Neuronal stem cell (in vitro differentiated cells): ENCODE measurements at regions not wholly inside any gene's neighbourhood (a gene's known extent, or its start where the extent isn't known, plus 50 kb on each side); places are given as distances from the start of the nearest gene placed in this dataset. TPM values are rescaled to one million over a fixed set of nuclear protein-coding genes. Genes with fewer than 3 reads are reported as not detected.
A peak's percentile ranks its signal among the peaks of the same experiment; 100 is the strongest.

Experiments
- DNase-seq: peaks from one replicate; pipeline ENCODE4 v3.0.0-alpha.2; 2013; ENCODE audit warnings: low spot score
- H2AFZ ChIP-seq: one replicate; pipeline ENCODE4 v1.6.1; 2013; ENCODE audit warnings: mild to moderate bottlenecking, low read length, inconsistent platforms
- H2AK5ac ChIP-seq: 2 replicates; pipeline ENCODE4 v1.6.1; 2013; ENCODE audit warnings: low read depth, mild to moderate bottlenecking, inconsistent platforms, low read length, moderate library complexity, mixed read lengths
- H2BK120ac ChIP-seq: 2 replicates; pipeline ENCODE4 v1.6.1; 2013; ENCODE audit warnings: low read depth, mild to moderate bottlenecking, inconsistent platforms, low read length, moderate library complexity, mixed read lengths
- H2BK12ac ChIP-seq: one replicate; pipeline ENCODE4 v1.6.1; 2013; ENCODE audit warnings: low read length, inconsistent platforms
- H2BK15ac ChIP-seq: 2 replicates; pipeline ENCODE4 v1.6.1; 2013; ENCODE audit warnings: mild to moderate bottlenecking, low read length, inconsistent platforms, mixed read lengths
- H2BK5ac ChIP-seq: one replicate; pipeline ENCODE4 v1.6.1; 2013; ENCODE audit warnings: inconsistent platforms, mild to moderate bottlenecking, low read length, moderate library complexity
- H3K14ac ChIP-seq: one replicate; pipeline ENCODE4 v1.6.1; 2013; ENCODE audit warnings: low read length, inconsistent platforms
- H3K18ac ChIP-seq: 2 replicates; pipeline ENCODE4 v1.6.1; 2013; ENCODE audit warnings: low read length, inconsistent platforms
- H3K23ac ChIP-seq: 2 replicates; pipeline ENCODE4 v1.6.1; 2013; ENCODE audit warnings: low read depth, mild to moderate bottlenecking, mixed read lengths, low read length, inconsistent platforms; ENCODE audit not compliant: poor library complexity
- H3K27ac ChIP-seq: replicated peaks from 3 replicates; pipeline ENCODE4 v1.5.1; 2013; ENCODE audit warnings: low read length, inconsistent platforms
- H3K27me3 ChIP-seq, 3 experiments: 2 replicates each; pipeline ENCODE4 v1.6.1; 2013; ENCODE audit warnings: low read length in 3 of 3, mild to moderate bottlenecking in 2 of 3, inconsistent platforms in 1 of 3, low read depth in 1 of 3, mixed read lengths in 1 of 3, moderate library complexity in 1 of 3; ENCODE audit not compliant: control insufficient read depth in 3 of 3, insufficient read depth in 3 of 3
- H3K36me3 ChIP-seq, 2 donors: replicated peaks in 1 of 2; 2 replicates each; pipeline ENCODE4 v1.6.1; 2013; ENCODE audit warnings: low read length in 2 of 2; ENCODE audit not compliant: control insufficient read depth in 2 of 2, insufficient read depth in 2 of 2
- H3K4ac ChIP-seq: 2 replicates; pipeline ENCODE4 v1.6.1; 2013; ENCODE audit warnings: inconsistent platforms, mild to moderate bottlenecking, low read length, moderate library complexity
- H3K4me1 ChIP-seq, 2 donors: 1 replicate in 1 of 2; 2 replicates in 1 of 2; pipeline ENCODE4 v1.6.1; 2013; ENCODE audit warnings: low read length in 2 of 2, low read depth in 1 of 2; ENCODE audit not compliant: control insufficient read depth in 2 of 2, insufficient read depth in 1 of 2
- H3K4me2 ChIP-seq: one replicate; pipeline ENCODE4 v1.6.1; 2013; ENCODE audit warnings: mild to moderate bottlenecking, low read length, inconsistent platforms; ENCODE audit not compliant: insufficient read depth, poor library complexity, severe bottlenecking
- H3K4me3 ChIP-seq, 2 donors: 2 replicates each; pipeline ENCODE4 v1.5.1; 2013; ENCODE audit warnings: low read length in 2 of 2, mild to moderate bottlenecking in 2 of 2, inconsistent platforms in 1 of 2, moderate library complexity in 1 of 2
- H3K79me1 ChIP-seq: one replicate; pipeline ENCODE4 v1.6.1; 2013; ENCODE audit warnings: low read depth, mild to moderate bottlenecking, inconsistent platforms, low read length, moderate library complexity
- H3K9ac ChIP-seq: one replicate; pipeline ENCODE4 v1.6.1; 2013; ENCODE audit warnings: mild to moderate bottlenecking, low read depth, low read length, inconsistent platforms; ENCODE audit not compliant: poor library complexity
- H3K9me3 ChIP-seq, 2 donors: replicated peaks in 1 of 2; 2 replicates each; pipeline versions ENCODE3 to v1.6.1; 2013; ENCODE audit warnings: low read length in 2 of 2, mild to moderate bottlenecking in 2 of 2, inconsistent platforms in 1 of 2, low read depth in 1 of 2, mixed read lengths in 1 of 2, moderate library complexity in 1 of 2; ENCODE audit not compliant: control insufficient read depth in 2 of 2, insufficient read depth in 1 of 2
- H4K8ac ChIP-seq: one replicate; pipeline ENCODE4 v1.6.1; 2013; ENCODE audit warnings: low read depth, mild to moderate bottlenecking, inconsistent platforms, low read length, moderate library complexity
- H4K91ac ChIP-seq: one replicate; pipeline ENCODE4 v1.6.1; 2013; ENCODE audit warnings: low read length, low read depth, mild to moderate bottlenecking, inconsistent platforms; ENCODE audit not compliant: poor library complexity
- WGBS, 2 donors: extraction: QIAGEN DNeasy Blood & Tissue Kit; methylation state at CpG; one replicate each; pipeline ENCODE4 v1.1.7; 2013; ENCODE audit warnings: missing lambda C conversion rate in 2 of 2, mixed read lengths in 1 of 2; ENCODE audit not compliant: insufficient read length in 2 of 2, insufficient replicate concordance in 1 of 2; ENCODE audit errors: extremely low coverage in 2 of 2; 5-methylcytosine and 5-hydroxymethylcytosine counted together
- small RNA-seq: library from polyadenylated mRNA; stranded (forward); fragments of <200 nt; extraction: miRNeasy Mini kit (QIAGEN cat#:217004); gene quantifications from one replicate; pipeline ENCODE3, GENCODE V24; 2013; ENCODE audit not compliant: insufficient read depth

GRCh38 chr12:16668198-16668597 lies 62.2 kb upstream of the LMO3 start:
- Histone ChIP-seq H3K79me1 (no peaks in the 10 kb centered on the region), H2BK12ac (no peak overlapping the region), H3K4me1 (peaks cover 0 to 3% of the 10 kb centered on the region in 2 donors), H3K14ac (no peak overlapping the region), H3K4ac (no peak overlapping the region), H2AFZ (no peak overlapping the region), H2BK120ac (no peak overlapping the region), H4K8ac (no peak overlapping the region), H3K4me2 (no peak overlapping the region), H2AK5ac (no peak overlapping the region), H3K9ac (no peak overlapping the region), H3K27ac (no peak overlapping the region), H3K18ac (no peak overlapping the region), H2BK15ac (no peak overlapping the region), H3K36me3 (no peaks in the 10 kb centered on the region), H4K91ac (no peak overlapping the region), H3K23ac (no peak overlapping the region), H3K27me3 (no peaks in the 10 kb centered on the region), H3K9me3 (no peaks in the 10 kb centered on the region), H3K4me3 (no peak overlapping the region), H2BK5ac (no peak overlapping the region)
- no CpG with 5 or more reads among the region's 2 CpGs for WGBS, 2 donors
- DNase-seq: no peak

DNA sequence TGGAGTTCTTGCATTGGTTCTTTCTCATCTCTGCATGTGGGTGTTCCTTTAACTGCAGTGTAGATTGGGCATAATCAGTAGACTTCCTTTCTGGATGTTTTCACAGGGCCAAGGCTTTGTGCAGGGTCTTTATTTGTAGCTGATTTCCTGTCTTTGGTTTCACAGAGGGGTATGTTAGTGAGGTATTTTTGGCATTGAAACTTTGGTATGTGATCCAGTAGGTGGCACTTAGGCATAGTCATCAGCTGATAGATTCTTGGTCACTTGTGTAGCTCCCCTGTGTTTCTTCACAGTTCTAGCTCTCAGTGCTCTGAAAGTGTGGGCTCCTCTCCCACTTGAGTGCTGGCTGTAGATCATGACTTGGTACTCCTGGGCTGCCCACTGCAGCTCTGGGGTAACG lies 52.7 kb upstream of the LMO3 start:
- Histone ChIP-seq H4K91ac (no peak overlapping the region), H3K27ac (no peak overlapping the region), H2BK12ac (no peak overlapping the region), H3K18ac (peak overlapping the region; percentile 31), H3K4me1 (no peaks in the 10 kb centered on the region), H3K4ac (no peak overlapping the region), H3K4me3 (no peak overlapping the region), H2BK120ac (no peak overlapping the region), H2BK15ac (no peak overlapping the region), H2BK5ac (no peak overlapping the region), H3K14ac (no peak overlapping the region), H3K4me2 (no peak overlapping the region), H2AFZ (no peak overlapping the region), H3K36me3 (no peaks in the 10 kb centered on the region), H3K27me3 (no peaks in the 10 kb centered on the region), H3K9ac (no peak overlapping the region), H3K79me1 (peaks cover 2% of the 10 kb centered on the region), H3K9me3 (peaks cover 0 to 1% of the 10 kb centered on the region in 2 donors), H3K23ac (no peak overlapping the region), H2AK5ac (no peak overlapping the region), H4K8ac (no peak overlapping the region)
- DNase-seq: no peak
- no CpG with 5 or more reads among the region's 1 CpG for WGBS, 2 donors

Small RNA genes lying in the stretch of these regions (small RNA-seq; reads per million reads assigned to genes)
- gene RNU6-837P: not detected
